Nucleus accumbens (tissue), 56 donors: ENCODE measurements at regions not wholly inside any gene's neighbourhood (a gene's known extent, or its start where the extent isn't known, plus 50 kb on each side); places are given as distances from the start of the nearest gene placed in this dataset.

Source experiments
- DNase-seq, 56 donors: peaks; one replicate each; lab custom pipeline; 2025; lab: John Stamatoyannopoulos, UW

GRCh38 chr5:21199087-21199486 lies 1211.1 kb upstream of the CDH18 start:
- DNase-seq, result no peak

GRCh38 chr5:21195145-21195544 lies 1207.1 kb upstream of the CDH18 start:
- no peak for DNase-seq

GRCh38 chr5:21185536-21185935 lies 1197.5 kb upstream of the CDH18 start:
- DNase-seq, result no peak

- DNase-seq, result no peak
Observed at GRCh38 chr5:21184581-21184980, 1196.6 kb upstream of the CDH18 start.

GRCh38 chr5:21181609-21182125 lies 1193.7 kb upstream of the CDH18 start:
- no peak for DNase-seq

- DNase-seq, result no peak
Observed at GRCh38 chr5:21173526-21173925, 1185.5 kb upstream of the CDH18 start.

- no peak for DNase-seq
Observed at GRCh38 chr5:21173036-21173435, 1185.0 kb upstream of the CDH18 start.

GRCh38 chr5:21171038-21171437 lies 1183.0 kb upstream of the CDH18 start:
- no peak for DNase-seq

- DNase-seq, result no peak
Observed at GRCh38 chr5:21168557-21168956, 1180.6 kb upstream of the CDH18 start.

- no peak for DNase-seq
Observed at GRCh38 chr5:21165344-21165743, 1177.3 kb upstream of the CDH18 start.

GRCh38 chr5:21164425-21164824 lies 1176.4 kb upstream of the CDH18 start:
- no peak for DNase-seq

- DNase-seq, result no peak
Observed at GRCh38 chr5:21159510-21160059, 1171.6 kb upstream of the CDH18 start.

GRCh38 chr5:21154526-21154925 lies 1166.5 kb upstream of the CDH18 start:
- no peak for DNase-seq

GRCh38 chr5:21152611-21153010 lies 1164.6 kb upstream of the CDH18 start:
- DNase-seq, result no peak

- DNase-seq, result no peak
Observed at GRCh38 chr5:21145376-21145775, 1157.4 kb upstream of the CDH18 start.

GRCh38 chr5:21143686-21144085 lies 1155.7 kb upstream of the CDH18 start:
- DNase-seq, result no peak

- DNase-seq, result no peak
Observed at GRCh38 chr5:21142791-21143190, 1154.8 kb upstream of the CDH18 start.

- DNase-seq, result no peak
Observed at GRCh38 chr5:21140987-21141386, 1153.0 kb upstream of the CDH18 start.

- DNase-seq, result no peak
Observed at GRCh38 chr5:21126236-21126635, 1138.2 kb upstream of the CDH18 start.

- DNase-seq, result no peak
Observed at GRCh38 chr5:21125238-21125983, 1137.4 kb upstream of the CDH18 start.

- no peak for DNase-seq
Observed at GRCh38 chr5:21121213-21121612, 1133.2 kb upstream of the CDH18 start.

GRCh38 chr5:21097661-21098060 lies 1109.7 kb upstream of the CDH18 start:
- no peak for DNase-seq
